ENCODE measurements at regions not wholly inside any gene's neighbourhood (a gene's known extent, or its start where the extent isn't known, plus 50 kb on each side); places are given as distances from the start of the nearest gene placed in this dataset.
"Not testable (repeated sequence)": the region's sequence is repeated elsewhere in the genome, so short reads cannot be mapped to it uniquely, and the experiment has no call there.

GRCh38 chr3:25056-25455 lies 171.5 kb upstream of the CHL1 start:
- no peaks in the 10 kb centered on the region for H3K4me1 ChIP-seq (ENCODE audit: control insufficient read depth in 2 of 2, insufficient read depth in 2 of 2, low read length in 2 of 2)
- H3K27ac ChIP-seq (ENCODE audit: low read length in 2 of 2), result no peak overlapping the region
- intact Hi-C loops (cut with micrococcal nuclease), result no loop called here
- no peak overlapping the region for H2AFZ ChIP-seq (ENCODE audit: insufficient read depth, low read depth, low read length, poor library complexity, severe bottlenecking)
- H3K4me2 ChIP-seq (replicated peaks; ENCODE audit: low read depth, low read length, poor library complexity, severe bottlenecking), result no peak overlapping the region
- no peaks in the 10 kb centered on the region for H4K20me1 ChIP-seq (ENCODE audit: control insufficient read depth, insufficient read depth, low read length, poor library complexity, severe bottlenecking)
- no peak overlapping the region for H3K4me3 ChIP-seq (ENCODE audit: control extremely low read depth in 1 of 5, extremely low read depth in 1 of 5, insufficient read depth in 1 of 5, low read depth in 2 of 5, low read length in 4 of 5)
- no peak overlapping the region for H3K4me3 Mint-ChIP-seq
- H3K79me2 ChIP-seq (ENCODE audit: control insufficient read depth, insufficient read depth, low read length), result no peaks in the 10 kb centered on the region
- DNase-seq (no peak), ATAC-seq (ENCODE audit: low read depth) (no peak)
- CTCF ChIA-PET, result no interaction called here
- H3K36me3 ChIP-seq (replicated peaks in 1 of 2; ENCODE audit: control extremely low read depth in 1 of 2, control insufficient read depth in 1 of 2, extremely low read depth in 1 of 2, insufficient read depth in 2 of 2, low read length in 1 of 2), result no peaks in the 10 kb centered on the region
- no peaks in the 10 kb centered on the region for H3K9me3 Mint-ChIP-seq (ENCODE audit: insufficient read depth)
- no peak overlapping the region for H3K27ac Mint-ChIP-seq
- TF ChIP-seq, protein P1, sequence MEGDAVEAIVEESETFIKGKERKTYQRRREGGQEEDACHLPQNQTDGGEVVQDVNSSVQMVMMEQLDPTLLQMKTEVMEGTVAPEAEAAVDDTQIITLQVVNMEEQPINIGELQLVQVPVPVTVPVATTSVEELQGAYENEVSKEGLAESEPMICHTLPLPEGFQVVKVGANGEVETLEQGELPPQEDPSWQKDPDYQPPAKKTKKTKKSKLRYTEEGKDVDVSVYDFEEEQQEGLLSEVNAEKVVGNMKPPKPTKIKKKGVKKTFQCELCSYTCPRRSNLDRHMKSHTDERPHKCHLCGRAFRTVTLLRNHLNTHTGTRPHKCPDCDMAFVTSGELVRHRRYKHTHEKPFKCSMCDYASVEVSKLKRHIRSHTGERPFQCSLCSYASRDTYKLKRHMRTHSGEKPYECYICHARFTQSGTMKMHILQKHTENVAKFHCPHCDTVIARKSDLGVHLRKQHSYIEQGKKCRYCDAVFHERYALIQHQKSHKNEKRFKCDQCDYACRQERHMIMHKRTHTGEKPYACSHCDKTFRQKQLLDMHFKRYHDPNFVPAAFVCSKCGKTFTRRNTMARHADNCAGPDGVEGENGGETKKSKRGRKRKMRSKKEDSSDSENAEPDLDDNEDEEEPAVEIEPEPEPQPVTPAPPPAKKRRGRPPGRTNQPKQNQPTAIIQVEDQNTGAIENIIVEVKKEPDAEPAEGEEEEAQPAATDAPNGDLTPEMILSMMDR (IDR thresholded peaks at IDR 0.05), result no peak
- no peak for TF ChIP-seq EZH2 (IDR thresholded peaks at IDR 0.05; ENCODE audit: borderline replicate concordance, insufficient read depth, low read depth, low read length, poor library complexity, severe bottlenecking)
- no peaks in the 10 kb centered on the region for H3K4me1 Mint-ChIP-seq
- POLR2A ChIA-PET, result no interaction called here
- H3K9me3 ChIP-seq (ENCODE audit: control extremely low read depth in 1 of 3, control insufficient read depth in 2 of 3, insufficient read depth in 1 of 3, low read length in 2 of 3), result no peaks in the 10 kb centered on the region
- H3K27me3 ChIP-seq (replicated peaks in 1 of 4; ENCODE audit: control extremely low read depth in 1 of 4, control insufficient read depth in 3 of 4, insufficient read depth in 4 of 4, low read length in 3 of 4), result no peaks in the 10 kb centered on the region
- no CpG with 5 or more reads among the region's 2 CpGs for WGBS (ENCODE audit: insufficient coverage)
- peaks cover 40% of the 10 kb centered on the region for H3K27me3 Mint-ChIP-seq
- H3K9ac ChIP-seq (ENCODE audit: low read length), result no peak overlapping the region

GRCh38 chr3:35985-36384 lies 160.6 kb upstream of the CHL1 start:
- DNase-seq; H3K4me3 ChIP-seq (ENCODE audit: control extremely low read depth in 1 of 5, extremely low read depth in 1 of 5, insufficient read depth in 1 of 5, low read depth in 2 of 5, low read length in 4 of 5); POLR2A ChIA-PET; ATAC-seq (ENCODE audit: low read depth); H3K4me3 Mint-ChIP-seq; H3K9me3 Mint-ChIP-seq (ENCODE audit: insufficient read depth); H3K27ac ChIP-seq (ENCODE audit: low read length in 2 of 2); H3K27me3 ChIP-seq (replicated peaks in 1 of 4; ENCODE audit: control extremely low read depth in 1 of 4, control insufficient read depth in 3 of 4, insufficient read depth in 4 of 4, low read length in 3 of 4); H3K4me1 ChIP-seq (ENCODE audit: control insufficient read depth in 2 of 2, insufficient read depth in 2 of 2, low read length in 2 of 2); H3K4me1 Mint-ChIP-seq; CTCF ChIA-PET; H3K9ac ChIP-seq (ENCODE audit: low read length); H3K9me3 ChIP-seq (ENCODE audit: control extremely low read depth in 1 of 3, control insufficient read depth in 2 of 3, insufficient read depth in 1 of 3, low read length in 2 of 3); H2AFZ ChIP-seq (ENCODE audit: insufficient read depth, low read depth, low read length, poor library complexity, severe bottlenecking); H3K4me2 ChIP-seq (replicated peaks; ENCODE audit: low read depth, low read length, poor library complexity, severe bottlenecking); H3K79me2 ChIP-seq (ENCODE audit: control insufficient read depth, insufficient read depth, low read length); H3K36me3 ChIP-seq (replicated peaks in 1 of 2; ENCODE audit: control extremely low read depth in 1 of 2, control insufficient read depth in 1 of 2, extremely low read depth in 1 of 2, insufficient read depth in 2 of 2, low read length in 1 of 2); H4K20me1 ChIP-seq (ENCODE audit: control insufficient read depth, insufficient read depth, low read length, poor library complexity, severe bottlenecking); H3K27ac Mint-ChIP-seq; intact Hi-C loops (cut with micrococcal nuclease): not testable (repeated sequence)
- WGBS (ENCODE audit: insufficient coverage), result no CpG with 5 or more reads among the region's 1 CpG
- H3K27me3 Mint-ChIP-seq, result peaks cover 10% of the 10 kb centered on the region

Data from B cell (primary cell).